Neutrophil (primary cell): ENCODE measurements at regions not wholly inside any gene's neighbourhood (a gene's known extent, or its start where the extent isn't known, plus 50 kb on each side); places are given as distances from the start of the nearest gene placed in this dataset.
"Not testable (repeated sequence)": the region's sequence is repeated elsewhere in the genome, so short reads cannot be mapped to it uniquely, and the experiment has no call there.

Source experiments
- H3K27ac ChIP-seq: fragments of 200-600 bp; sonication (generic); 2 replicates; pipeline ENCODE4 v1.5.1; 2016; ENCODE audit warnings: mild to moderate bottlenecking, moderate library complexity
- H3K27me3 ChIP-seq: fragments of 200-600 bp; sonication (generic); 2 replicates; pipeline ENCODE4 v1.6.0; 2016; ENCODE audit warnings: mild to moderate bottlenecking
- H3K36me3 ChIP-seq: fragments of 200-600 bp; sonication (generic); 2 replicates; pipeline ENCODE4 v1.5.1; 2017
- H3K4me1 ChIP-seq, 2 experiments: fragments of 200-600 bp in 1 of 2; sonication (generic) in 1 of 2; 1 replicate in 1 of 2; 2 replicates in 1 of 2; pipeline versions ENCODE4 v1.5.1 to v1.6.1; 2013 to 2016; ENCODE audit warnings: low read depth in 1 of 2, low read length in 1 of 2, mild to moderate bottlenecking in 1 of 2, moderate library complexity in 1 of 2; ENCODE audit not compliant: control insufficient read depth in 1 of 2, insufficient read depth in 1 of 2
- H3K4me3 ChIP-seq, 2 experiments: fragments of 200-600 bp in 1 of 2; sonication (generic) in 1 of 2; 1 replicate in 1 of 2; 2 replicates in 1 of 2; pipeline ENCODE4 v1.5.1; 2013 to 2016; ENCODE audit warnings: low read depth in 1 of 2, low read length in 1 of 2, mild to moderate bottlenecking in 1 of 2, moderate library complexity in 1 of 2
- H3K9me3 ChIP-seq: fragments of 200-600 bp; sonication (generic); 2 replicates; pipeline ENCODE4 v1.5.1; 2016
- TF ChIP-seq, protein P1 (sequence below): fragments of 200-600 bp; sonication (generic); IDR thresholded peaks from 2 replicates; pipeline ENCODE4 v1.5.1; 2016; ENCODE audit warnings: antibody characterized with exemption

- no peak overlapping the region for H3K27ac ChIP-seq
- no peak overlapping the region for H3K4me3 ChIP-seq
- H3K4me1 ChIP-seq: no peaks in the 10 kb centered on the region
- TF ChIP-seq, protein P1, sequence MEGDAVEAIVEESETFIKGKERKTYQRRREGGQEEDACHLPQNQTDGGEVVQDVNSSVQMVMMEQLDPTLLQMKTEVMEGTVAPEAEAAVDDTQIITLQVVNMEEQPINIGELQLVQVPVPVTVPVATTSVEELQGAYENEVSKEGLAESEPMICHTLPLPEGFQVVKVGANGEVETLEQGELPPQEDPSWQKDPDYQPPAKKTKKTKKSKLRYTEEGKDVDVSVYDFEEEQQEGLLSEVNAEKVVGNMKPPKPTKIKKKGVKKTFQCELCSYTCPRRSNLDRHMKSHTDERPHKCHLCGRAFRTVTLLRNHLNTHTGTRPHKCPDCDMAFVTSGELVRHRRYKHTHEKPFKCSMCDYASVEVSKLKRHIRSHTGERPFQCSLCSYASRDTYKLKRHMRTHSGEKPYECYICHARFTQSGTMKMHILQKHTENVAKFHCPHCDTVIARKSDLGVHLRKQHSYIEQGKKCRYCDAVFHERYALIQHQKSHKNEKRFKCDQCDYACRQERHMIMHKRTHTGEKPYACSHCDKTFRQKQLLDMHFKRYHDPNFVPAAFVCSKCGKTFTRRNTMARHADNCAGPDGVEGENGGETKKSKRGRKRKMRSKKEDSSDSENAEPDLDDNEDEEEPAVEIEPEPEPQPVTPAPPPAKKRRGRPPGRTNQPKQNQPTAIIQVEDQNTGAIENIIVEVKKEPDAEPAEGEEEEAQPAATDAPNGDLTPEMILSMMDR: no peak
- peaks cover 7% of the 10 kb centered on the region for H3K27me3 ChIP-seq
- no peaks in the 10 kb centered on the region for H3K36me3 ChIP-seq
- no peaks in the 10 kb centered on the region for H3K9me3 ChIP-seq
Measured at GRCh38 chr1:157262891-157263290, 124.7 kb upstream of the ETV3 start.

DNA sequence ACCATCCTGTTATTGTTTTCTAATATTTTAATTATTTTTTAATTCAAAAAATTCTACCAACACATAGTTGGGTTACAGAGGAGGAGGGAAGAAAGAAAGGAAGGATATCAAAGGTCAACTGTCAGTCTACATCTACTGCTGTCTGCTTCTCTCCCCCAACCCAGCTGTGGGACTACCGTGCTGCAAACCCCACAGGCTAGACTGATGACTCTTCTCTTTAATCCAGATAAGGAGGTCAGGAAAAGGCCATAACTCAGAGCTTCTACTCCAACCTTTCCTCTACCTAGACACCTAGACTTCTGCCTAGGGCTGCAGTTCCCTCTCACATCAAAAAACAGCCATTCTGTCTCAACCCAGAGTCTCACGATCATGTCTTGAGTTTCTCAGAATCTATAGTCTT, 124.2 kb upstream of the ETV3 start:
- H3K27ac ChIP-seq: no peak overlapping the region

DNA sequence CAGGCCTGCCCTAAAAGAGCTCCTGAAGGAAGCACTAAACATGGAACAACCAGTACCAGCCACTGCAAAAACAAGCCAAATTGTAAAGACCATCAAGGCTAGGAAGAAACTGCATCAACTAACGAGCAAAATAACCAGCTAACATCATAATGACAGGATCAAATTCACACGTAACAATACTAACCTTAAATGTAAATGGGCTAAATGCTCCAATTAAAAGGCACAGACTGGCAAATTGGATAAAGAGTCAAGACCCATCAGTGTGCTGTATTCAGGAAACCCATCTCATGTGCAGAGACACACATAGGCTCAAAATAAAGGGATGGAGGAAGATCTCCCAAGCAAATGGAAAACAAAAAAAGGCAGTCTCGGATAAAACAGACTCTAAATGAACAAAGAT, 117.7 kb upstream of the ETV3 start:
- H3K4me1 ChIP-seq, H3K9me3 ChIP-seq, H3K36me3 ChIP-seq, H3K27me3 ChIP-seq, H3K27ac ChIP-seq, H3K4me3 ChIP-seq: not testable (repeated sequence)

More for the DNA sequence above, 124.2 kb upstream of the ETV3 start:
- Histone ChIP-seq H3K4me1 (no peaks in the 10 kb centered on the region), H3K27me3 (peaks cover 2% of the 10 kb centered on the region), H3K9me3 (no peaks in the 10 kb centered on the region), H3K4me3 (no peak overlapping the region), H3K36me3 (no peaks in the 10 kb centered on the region)
- TF ChIP-seq, protein P1: no peak

DNA sequence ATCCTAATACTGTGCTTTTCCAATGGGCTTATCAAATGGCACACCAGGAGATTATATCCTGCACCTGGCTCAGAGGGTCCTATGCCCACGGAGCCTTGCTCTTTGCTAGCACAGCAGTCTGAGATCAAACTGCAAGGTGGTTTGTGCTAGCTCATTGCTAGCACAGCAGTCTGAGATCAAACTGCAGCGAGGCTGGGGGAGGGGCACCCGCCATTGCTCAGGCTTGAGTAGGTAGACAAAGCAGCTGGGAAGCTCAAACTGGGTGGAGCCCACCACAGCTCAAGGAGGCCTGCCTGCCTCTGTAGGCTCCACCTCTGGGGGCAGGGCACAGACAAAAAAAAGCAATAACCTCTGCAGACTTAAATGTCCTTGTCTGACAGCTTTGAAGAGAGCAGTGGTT, 116.0 kb upstream of the ETV3 start:
- not testable (repeated sequence) for H3K9me3 ChIP-seq, H3K27me3 ChIP-seq

DNA sequence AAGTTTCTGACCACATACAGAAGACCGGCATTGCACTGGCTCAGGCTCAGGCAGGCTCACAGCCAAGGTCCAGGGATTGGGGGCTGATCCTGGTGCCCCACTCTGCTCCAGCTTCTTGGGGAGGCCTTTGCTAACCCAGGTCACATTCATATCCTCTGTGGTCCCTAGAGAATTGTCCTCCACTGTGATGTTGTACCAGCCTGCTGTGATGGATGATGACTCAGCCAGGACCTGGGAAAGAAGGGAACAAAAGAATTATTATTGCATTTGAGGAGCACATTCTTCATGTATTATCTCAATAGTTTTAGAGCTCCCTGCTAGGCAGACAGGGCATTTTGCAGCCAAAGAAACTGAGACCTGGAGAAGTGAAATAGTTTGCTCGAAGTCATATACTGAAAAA, 114.3 kb upstream of the ETV3 start:
- peaks cover 10% of the 10 kb centered on the region for H3K27me3 ChIP-seq
- H3K9me3 ChIP-seq: no peaks in the 10 kb centered on the region
- no peaks in the 10 kb centered on the region for H3K4me1 ChIP-seq
- no peak overlapping the region for H3K27ac ChIP-seq
- TF ChIP-seq, protein P1: no peak
- H3K4me3 ChIP-seq: no peak overlapping the region
- H3K36me3 ChIP-seq: no peaks in the 10 kb centered on the region

More for the DNA sequence above, 116.0 kb upstream of the ETV3 start:
- not testable (repeated sequence) for H3K4me1 ChIP-seq, H3K4me3 ChIP-seq, H3K27ac ChIP-seq, H3K36me3 ChIP-seq

GRCh38 chr1:157249739-157250138, 111.5 kb upstream of the ETV3 start:
- no peaks in the 10 kb centered on the region for H3K36me3 ChIP-seq
- TF ChIP-seq, protein P1: no peak
- no peak overlapping the region for H3K4me3 ChIP-seq
- peaks cover 10% of the 10 kb centered on the region for H3K27me3 ChIP-seq
- no peaks in the 10 kb centered on the region for H3K9me3 ChIP-seq
- no peaks in the 10 kb centered on the region for H3K4me1 ChIP-seq
- H3K27ac ChIP-seq: no peak overlapping the region

DNA sequence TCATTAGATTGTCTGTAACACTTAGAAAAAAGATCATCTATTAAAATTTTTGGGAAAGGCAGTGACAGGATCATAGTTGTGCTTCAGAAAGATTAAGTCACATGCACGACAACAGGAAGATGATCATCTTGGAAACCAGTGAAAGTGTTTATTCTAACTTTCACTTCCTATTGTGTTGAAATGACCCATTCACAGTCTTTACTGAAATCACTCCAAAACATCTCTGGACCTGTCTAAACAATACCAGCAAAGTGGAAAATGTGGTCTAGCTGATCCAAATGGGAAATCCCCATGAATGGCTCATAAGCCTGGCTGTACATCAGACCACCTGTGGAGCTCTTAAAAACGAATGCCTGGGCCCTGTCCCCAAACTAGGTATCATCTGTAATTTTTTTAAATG, 111.1 kb upstream of the ETV3 start:
- TF ChIP-seq, protein P1: no peak
- no peak overlapping the region for H3K4me3 ChIP-seq
- H3K4me1 ChIP-seq: no peaks in the 10 kb centered on the region
- H3K9me3 ChIP-seq: no peaks in the 10 kb centered on the region
- H3K27me3 ChIP-seq: peaks cover 10% of the 10 kb centered on the region
- H3K36me3 ChIP-seq: no peaks in the 10 kb centered on the region
- no peak overlapping the region for H3K27ac ChIP-seq

DNA sequence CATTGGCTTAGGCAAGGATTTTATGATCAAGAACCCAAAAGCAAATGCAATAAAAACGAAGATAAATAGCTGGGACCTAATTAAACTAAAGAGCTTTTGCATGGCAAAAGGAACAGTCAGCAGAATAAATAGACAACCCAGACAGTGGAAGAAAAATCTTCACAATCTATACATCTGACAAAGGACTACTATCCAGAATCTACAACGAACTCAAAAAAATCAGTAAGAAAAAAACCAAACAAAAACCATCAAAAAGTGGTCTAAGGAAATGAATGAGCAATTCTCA, 109.5 kb upstream of the ETV3 start:
- H3K36me3 ChIP-seq, H3K4me3 ChIP-seq, H3K27ac ChIP-seq, H3K4me1 ChIP-seq, H3K27me3 ChIP-seq, H3K9me3 ChIP-seq: not testable (repeated sequence)
